Heart left ventricle (tissue), 16 donors: ENCODE measurements at regions not wholly inside any gene's neighbourhood (a gene's known extent, or its start where the extent isn't known, plus 50 kb on each side); places are given as distances from the start of the nearest gene placed in this dataset.

Source experiments
- ATAC-seq, 4 donors: fragments of 200-7000 bp; cut with Tn5 transposase; one replicate each; pipeline ENCODE4 v1.9.1; 2020 to 2022; ENCODE audit warnings: moderate library complexity in 4 of 4, mild to moderate bottlenecking in 3 of 4, moderate number of reproducible peaks in 1 of 4
- DNase-seq, 5 donors: peaks; one replicate each; pipeline ENCODE4 v3.0.0-alpha.2; 2020
- H3K27ac ChIP-seq, 12 donors: fragments of 200-600 bp; sonication (generic) in 4 of 12; one replicate each; pipeline versions ENCODE4 v1.5.0 to v1.8.0; 2016 to 2022; ENCODE audit warnings: mild to moderate bottlenecking in 2 of 12
- H3K27me3 ChIP-seq, 9 donors: fragments of 200-600 bp; sonication (generic) in 2 of 9; one replicate each; pipeline versions ENCODE4 v1.5.1 to v1.8.0; 2016 to 2022; ENCODE audit warnings: mild to moderate bottlenecking in 3 of 9
- H3K36me3 ChIP-seq, 9 donors: fragments of 200-600 bp; sonication (generic) in 2 of 9; one replicate each; pipeline versions ENCODE4 v1.5.0 to v1.8.0; 2018 to 2022; ENCODE audit warnings: mild to moderate bottlenecking in 2 of 9
- H3K4me1 ChIP-seq, 12 donors: fragments of 200-600 bp; sonication (generic) in 4 of 12; one replicate each; pipeline versions ENCODE4 v1.5.0 to v1.8.0; 2016 to 2022; ENCODE audit warnings: mild to moderate bottlenecking in 3 of 12
- H3K4me3 ChIP-seq, 12 donors: fragments of 200-600 bp; sonication (generic) in 4 of 12; one replicate each; pipeline versions ENCODE4 v1.5.0 to v1.8.0; 2017 to 2022; ENCODE audit warnings: mild to moderate bottlenecking in 9 of 12, moderate library complexity in 4 of 12
- H3K9me3 ChIP-seq, 12 donors: fragments of 200-600 bp; sonication (generic) in 4 of 12; one replicate each; pipeline versions ENCODE4 v1.5.0 to v1.8.0; 2016 to 2022; ENCODE audit warnings: mild to moderate bottlenecking in 1 of 12
- CTCF ChIP-seq, 12 donors: fragments of 200-600 bp; sonication (generic) in 4 of 12; IDR thresholded peaks; one replicate each; pipeline versions ENCODE4 v1.5.0 to v1.8.0; 2018 to 2022; ENCODE audit warnings: antibody characterized with exemption in 12 of 12, mild to moderate bottlenecking in 5 of 12
- POLR2A ChIP-seq, 2 donors: fragments of 450-650 bp; IDR thresholded peaks; one replicate each; pipeline ENCODE4 v1.6.1; 2017; ENCODE audit warnings: antibody characterized with exemption in 2 of 2, mild to moderate bottlenecking in 2 of 2, moderate library complexity in 2 of 2
- WGBS, 4 donors: extraction: QIAGEN DNeasy Blood & Tissue Kit in 2 of 4; methylation state at CpG; one replicate each; pipeline versions ENCODE4 v1.1.5 to v1.1.7; 2013 to 2018; 5-methylcytosine and 5-hydroxymethylcytosine counted together
- intact Hi-C, 10 donors: fragments of 100-400 bp; cut with DNase I; formaldehyde crosslinking; loops; one replicate each; pipeline versions ENCODE4 v1.11.1 to v1.14.2; 2022
- donor health status: ischemic (EF 13 %, LVEDD 7.1; RV severe dilation, severe dysfunction).
- donor health status: healthy with polysubstance abuse.
- donor health status: DM: no; HTN: yes; CAD: no.
- donor health status: DM: no; HTN: no; CAD: no.
- donor health status: ischemic (EF 25% LVEDD 6.9; RV normal size, moderate dysfunction).
- donor health status: ischemic (EF 25% LVEDD 5.7; RV mildly dilated, moderate dysfunction).
- donor health status: healthy.
- donor health status: DM: yes; HTN: yes; CAD: no.
- donor health status: ischemic (EF 35%, LVEDD 5.7; RV mildly dilated, moderate dysfunction).
- donor health status: nonischemic (EF 11% LVEDD 7.7; RV severe dilation, severe dysfunction).
- donor health status: DM: yes; HTN: yes; CAD: no.
- donor health status: PGD.
- donor health status: ischemic (EF 29% LVEDD 5.4; RV normal size, mild dysfunction).
- donor health status: nonischemic (EF 23%, LVEDD 6.1; RV moderate dilation, normal function).

DNA sequence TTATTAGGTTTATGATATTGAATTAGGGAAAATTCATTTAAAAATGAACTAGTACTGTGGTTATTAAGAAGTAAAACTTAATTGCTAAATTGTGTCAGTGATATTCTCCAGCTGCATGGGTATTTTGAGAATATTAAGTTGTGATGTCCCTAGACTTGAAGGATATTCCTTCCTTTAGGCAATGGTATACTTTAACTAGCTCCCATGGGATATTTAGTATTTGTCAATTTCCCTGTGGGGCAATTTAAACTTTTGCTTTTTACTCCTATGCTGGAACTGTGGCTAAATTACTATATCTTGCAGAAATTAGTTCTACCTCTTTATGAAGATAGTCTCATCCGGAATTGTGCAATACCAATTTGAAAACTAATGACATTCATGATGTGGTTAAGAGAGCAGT, 151.6 kb upstream of the CSNK1A1L start:
- Histone ChIP-seq H3K27ac (no peak overlapping the region), H3K4me1 (no peaks in the 10 kb centered on the region), H3K9me3 (peaks cover 0 to 29% (median 13%) of the 10 kb centered on the region in 12 donors), H3K36me3 (no peaks in the 10 kb centered on the region), H3K27me3 (no peaks in the 10 kb centered on the region), H3K4me3 (no peak overlapping the region)
- intact Hi-C loops, result no loop called here
- ATAC-seq, result no peak
- WGBS, 4 donors, result 94 to 96% (median 96%) methylated on average over 1 of the region's 1 CpG
- DNase-seq, result no peak
- TF ChIP-seq CTCF (IDR thresholded peaks at IDR 0.05), result no peak
- TF ChIP-seq POLR2A (IDR thresholded peaks at IDR 0.05), result no peak

- Histone ChIP-seq H3K27me3 (no peaks in the 10 kb centered on the region), H3K36me3 (no peaks in the 10 kb centered on the region), H3K4me1 (no peaks in the 10 kb centered on the region), H3K9me3 (peaks cover 0 to 26% (median 7%) of the 10 kb centered on the region in 12 donors), H3K4me3 (no peak overlapping the region), H3K27ac (no peak overlapping the region)
- no peak for TF ChIP-seq POLR2A (IDR thresholded peaks at IDR 0.05)
- no peak for TF ChIP-seq CTCF (IDR thresholded peaks at IDR 0.05)
- no peak for ATAC-seq
- WGBS, 4 donors, result 82 to 84% (median 82%) methylated on average over 4 of the region's 4 CpGs
- intact Hi-C loops, result no loop called here
- DNase-seq, result no peak
Observed at GRCh38 chr13:37241786-37242185, 136.3 kb upstream of the CSNK1A1L start.

GRCh38 chr13:37230346-37230745, 124.9 kb upstream of the CSNK1A1L start:
- TF ChIP-seq POLR2A (IDR thresholded peaks at IDR 0.05) (no peak), CTCF (IDR thresholded peaks at IDR 0.05) (no peak)
- ATAC-seq (no peak), DNase-seq (no peak)
- no peaks in the 10 kb centered on the region for H3K4me1 ChIP-seq
- intact Hi-C loops, result no loop called here
- H3K36me3 ChIP-seq, result no peaks in the 10 kb centered on the region
- H3K4me3 ChIP-seq, result no peak overlapping the region
- H3K27me3 ChIP-seq, result no peaks in the 10 kb centered on the region
- H3K9me3 ChIP-seq, result peaks cover 0 to 27% (median 11%) of the 10 kb centered on the region in 12 donors
- no peak overlapping the region for H3K27ac ChIP-seq

GRCh38 chr13:37229931-37230330, 124.5 kb upstream of the CSNK1A1L start:
- intact Hi-C loops, result no loop called here
- Histone ChIP-seq H3K4me1 (no peaks in the 10 kb centered on the region), H3K27me3 (no peaks in the 10 kb centered on the region), H3K4me3 (no peak overlapping the region), H3K36me3 (no peaks in the 10 kb centered on the region), H3K27ac (no peak overlapping the region), H3K9me3 (peaks cover 0 to 23% (median 9%) of the 10 kb centered on the region in 12 donors)
- WGBS, 4 donors, result 0% methylated on average over 1 of the region's 1 CpG
- ATAC-seq (no peak), DNase-seq (no peak)
- TF ChIP-seq CTCF (IDR thresholded peaks at IDR 0.05) (no peak), POLR2A (IDR thresholded peaks at IDR 0.05) (no peak)
